Natural killer cell (primary cell): ENCODE measurements at regions not wholly inside any gene's neighbourhood (a gene's known extent, or its start where the extent isn't known, plus 50 kb on each side); places are given as distances from the start of the nearest gene placed in this dataset.

Source experiments
- ATAC-seq, 3 donors: fragments of 150-1000 bp in 2 of 3; fragments of 200-7000 bp in 1 of 3; cut with Tn5 transposase; 1 replicate in 1 of 3; 2 replicates in 2 of 3; pipeline ENCODE4 v1.10.0; 2021; ENCODE audit warnings: mild to moderate bottlenecking in 2 of 3, moderate library complexity in 2 of 3
- DNase-seq, 2 donors: peaks; one replicate each; pipeline versions ENCODE4 v3.0.0 to v3.0.0-alpha.2; 2013 to 2021; ENCODE audit warnings: mixed read lengths in 1 of 2
- H3K27ac ChIP-seq: one replicate; pipeline ENCODE4 v1.5.1; 2013; ENCODE audit warnings: mild to moderate bottlenecking, low read length
- H3K27me3 ChIP-seq: one replicate; pipeline ENCODE4 v1.6.1; 2013; ENCODE audit warnings: low read length; ENCODE audit not compliant: control insufficient read depth, insufficient read depth
- H3K36me3 ChIP-seq: one replicate; pipeline ENCODE4 v1.6.1; 2013; ENCODE audit warnings: low read length; ENCODE audit not compliant: control insufficient read depth, insufficient read depth
- H3K4me1 ChIP-seq: one replicate; pipeline ENCODE4 v1.6.1; 2013; ENCODE audit warnings: low read length; ENCODE audit not compliant: control insufficient read depth, insufficient read depth
- H3K4me3 ChIP-seq: one replicate; pipeline ENCODE4 v1.5.1; 2013; ENCODE audit warnings: low read length
- H3K9me3 ChIP-seq: one replicate; pipeline ENCODE4 v1.6.1; 2013; ENCODE audit warnings: low read length; ENCODE audit not compliant: control insufficient read depth, insufficient read depth
- H3K27ac Mint-ChIP-seq, 2 donors: one replicate each; pipeline ENCODE4 v1.8.0; 2022; ENCODE audit warnings: mild to moderate bottlenecking in 2 of 2, mixed read lengths in 2 of 2, moderate library complexity in 1 of 2
- H3K27me3 Mint-ChIP-seq, 2 donors: one replicate each; pipeline ENCODE4 v1.8.0; 2022; ENCODE audit warnings: low read depth in 2 of 2, mixed read lengths in 2 of 2
- H3K36me3 Mint-ChIP-seq: one replicate; pipeline ENCODE4 v1.8.0; 2022; ENCODE audit warnings: mixed read lengths
- H3K4me1 Mint-ChIP-seq, 2 donors: one replicate each; pipeline ENCODE4 v1.8.0; 2022; ENCODE audit warnings: mixed read lengths in 2 of 2
- H3K4me3 Mint-ChIP-seq: one replicate; pipeline ENCODE4 v1.8.0; 2022; ENCODE audit warnings: mild to moderate bottlenecking, moderate library complexity, mixed read lengths
- H3K9me3 Mint-ChIP-seq, 2 donors: one replicate each; pipeline ENCODE4 v1.8.0; 2022; ENCODE audit warnings: mixed read lengths in 2 of 2
- CTCF ChIP-seq: fragments of 200-600 bp; IDR thresholded peaks from one replicate; pipeline ENCODE4 v1.8.0; 2022; ENCODE audit warnings: antibody characterized with exemption
- WGBS: methylation state at CpG from one replicate; pipeline ENCODE4 v1.1.7; 2013; ENCODE audit warnings: missing lambda C conversion rate; ENCODE audit not compliant: insufficient coverage; 5-methylcytosine and 5-hydroxymethylcytosine counted together
- intact Hi-C: fragments of 100-400 bp; cut with micrococcal nuclease; formaldehyde crosslinking; loops from one replicate; pipeline ENCODE4 v1.14.2; 2022

GRCh38 chr4:147195386-147195785 lies 249.7 kb upstream of the TTC29 start:
- Histone ChIP-seq H3K36me3 (no peaks in the 10 kb centered on the region), H3K4me1 (no peaks in the 10 kb centered on the region), H3K27me3 (no peaks in the 10 kb centered on the region), H3K27ac (no peak overlapping the region), H3K4me3 (no peak overlapping the region), H3K9me3 (no peaks in the 10 kb centered on the region)
- H3K4me3 Mint-ChIP-seq: no peak overlapping the region
- no peak for DNase-seq
- no peak overlapping the region for H3K27ac Mint-ChIP-seq
- ATAC-seq: no peak
- no peaks in the 10 kb centered on the region for H3K4me1 Mint-ChIP-seq
- 81% methylated on average over 2 of the region's 2 CpGs for WGBS
- peaks cover 0 to 6% of the 10 kb centered on the region in 2 donors for H3K9me3 Mint-ChIP-seq
- no peaks in the 10 kb centered on the region for H3K36me3 Mint-ChIP-seq
- intact Hi-C loops: no loop called here
- TF ChIP-seq CTCF: no peak
- H3K27me3 Mint-ChIP-seq: no peaks in the 10 kb centered on the region

- no peaks in the 10 kb centered on the region for H3K27me3 ChIP-seq
- H3K36me3 ChIP-seq: no peaks in the 10 kb centered on the region
- ATAC-seq (no peak), DNase-seq (no peak)
- Mint-ChIP-seq H3K36me3 (no peaks in the 10 kb centered on the region), H3K9me3 (peaks cover 3 to 5% of the 10 kb centered on the region in 2 donors), H3K27ac (no peak overlapping the region), H3K4me3 (no peak overlapping the region), H3K27me3 (no peaks in the 10 kb centered on the region), H3K4me1 (no peaks in the 10 kb centered on the region)
- no peak overlapping the region for H3K27ac ChIP-seq
- no peak for TF ChIP-seq CTCF
- no peaks in the 10 kb centered on the region for H3K4me1 ChIP-seq
- H3K4me3 ChIP-seq: no peak overlapping the region
- WGBS: 70% methylated on average over 4 of the region's 4 CpGs
- H3K9me3 ChIP-seq: no peaks in the 10 kb centered on the region
- intact Hi-C loops: no loop called here
These were observed 252.9 kb upstream of the TTC29 start for GRCh38 chr4:147198411-147199051.

- peaks cover 3% of the 10 kb centered on the region in 2 donors for H3K9me3 Mint-ChIP-seq
These were observed 255.4 kb upstream of the TTC29 start for GRCh38 chr4:147201016-147201415.

More at GRCh38 chr4:147201016-147201415, 255.4 kb upstream of the TTC29 start:
- no peak overlapping the region for H3K4me3 Mint-ChIP-seq
- H3K27ac Mint-ChIP-seq: no peak overlapping the region
- no peaks in the 10 kb centered on the region for H3K9me3 ChIP-seq
- no peaks in the 10 kb centered on the region for H3K4me1 Mint-ChIP-seq
- no peak for TF ChIP-seq CTCF
- intact Hi-C loops: no loop called here
- DNase-seq: no peak
- ATAC-seq: no peak
- no peak overlapping the region for H3K4me3 ChIP-seq
- H3K27me3 Mint-ChIP-seq: no peaks in the 10 kb centered on the region
- H3K4me1 ChIP-seq: no peaks in the 10 kb centered on the region
- no CpG with 5 or more reads among the region's 1 CpG for WGBS
- H3K36me3 ChIP-seq: no peaks in the 10 kb centered on the region
- no peaks in the 10 kb centered on the region for H3K36me3 Mint-ChIP-seq
- no peak overlapping the region for H3K27ac ChIP-seq
- H3K27me3 ChIP-seq: no peaks in the 10 kb centered on the region
